ENCODE measurements at regions not wholly inside any gene's neighbourhood (a gene's known extent, or its start where the extent isn't known, plus 50 kb on each side); places are given as distances from the start of the nearest gene placed in this dataset.

DNA sequence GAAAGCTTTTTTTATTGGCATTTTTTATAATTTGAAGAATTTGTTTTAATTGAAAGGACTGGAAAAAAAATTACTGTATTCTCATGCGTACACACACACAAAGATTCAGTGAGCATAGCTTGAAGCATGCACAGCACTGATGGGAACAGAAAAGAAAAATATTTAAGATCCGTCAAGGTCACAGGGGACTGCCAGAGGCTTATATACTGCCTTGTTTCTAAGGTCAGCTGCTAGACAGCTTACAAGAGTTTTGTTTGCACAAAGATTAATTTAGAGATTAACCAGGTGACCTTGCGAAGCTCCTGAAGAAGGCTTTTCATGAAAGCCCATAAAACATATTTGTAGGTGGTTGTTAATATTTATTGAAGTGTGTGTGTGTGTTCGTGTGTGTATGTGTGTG, 396.3 kb downstream of the TRIB2 start:
- peaks cover 3% of the 10 kb centered on the region for H3K27me3 ChIP-seq (ENCODE audit: control insufficient read depth, insufficient read depth, low read length)
- WGBS (ENCODE audit: insufficient coverage): 84% methylated on average over 3 of the region's 4 CpGs
- no peaks in the 10 kb centered on the region for H3K36me3 Mint-ChIP-seq

DNA sequence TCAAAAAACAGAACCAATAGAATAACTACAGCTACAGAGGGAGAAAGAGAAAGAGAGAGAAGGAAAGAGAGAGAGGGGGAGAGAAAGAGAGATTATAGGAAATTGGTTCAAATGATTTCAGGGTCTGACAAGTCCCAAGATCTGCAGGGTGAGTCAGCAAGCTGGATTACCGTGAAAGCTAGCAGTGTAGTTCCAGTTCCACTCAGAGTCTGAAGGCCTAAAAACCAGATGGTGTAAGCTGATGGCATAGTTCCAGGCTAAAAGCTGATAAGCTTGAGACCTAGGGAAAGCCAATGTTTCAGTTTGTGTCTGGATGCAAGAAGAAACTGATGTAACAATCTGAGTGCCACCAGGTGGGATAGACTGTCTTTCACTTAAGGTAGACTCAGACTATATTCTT, 397.7 kb downstream of the TRIB2 start:
- H3K4me1 Mint-ChIP-seq: no peaks in the 10 kb centered on the region
- no peak for DNase-seq
- 15% methylated on average over 1 of the region's 1 CpG for WGBS (ENCODE audit: insufficient coverage)
- TF ChIP-seq, protein P1, sequence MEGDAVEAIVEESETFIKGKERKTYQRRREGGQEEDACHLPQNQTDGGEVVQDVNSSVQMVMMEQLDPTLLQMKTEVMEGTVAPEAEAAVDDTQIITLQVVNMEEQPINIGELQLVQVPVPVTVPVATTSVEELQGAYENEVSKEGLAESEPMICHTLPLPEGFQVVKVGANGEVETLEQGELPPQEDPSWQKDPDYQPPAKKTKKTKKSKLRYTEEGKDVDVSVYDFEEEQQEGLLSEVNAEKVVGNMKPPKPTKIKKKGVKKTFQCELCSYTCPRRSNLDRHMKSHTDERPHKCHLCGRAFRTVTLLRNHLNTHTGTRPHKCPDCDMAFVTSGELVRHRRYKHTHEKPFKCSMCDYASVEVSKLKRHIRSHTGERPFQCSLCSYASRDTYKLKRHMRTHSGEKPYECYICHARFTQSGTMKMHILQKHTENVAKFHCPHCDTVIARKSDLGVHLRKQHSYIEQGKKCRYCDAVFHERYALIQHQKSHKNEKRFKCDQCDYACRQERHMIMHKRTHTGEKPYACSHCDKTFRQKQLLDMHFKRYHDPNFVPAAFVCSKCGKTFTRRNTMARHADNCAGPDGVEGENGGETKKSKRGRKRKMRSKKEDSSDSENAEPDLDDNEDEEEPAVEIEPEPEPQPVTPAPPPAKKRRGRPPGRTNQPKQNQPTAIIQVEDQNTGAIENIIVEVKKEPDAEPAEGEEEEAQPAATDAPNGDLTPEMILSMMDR (IDR thresholded peaks at IDR 0.05): no peak
- H3K9me3 Mint-ChIP-seq: no peaks in the 10 kb centered on the region
- H3K27ac Mint-ChIP-seq: no peak overlapping the region
- H3K4me3 Mint-ChIP-seq: no peak overlapping the region
- no peak for ATAC-seq
- peaks cover 20 to 28% of the 10 kb centered on the region in 2 donors for H3K27me3 Mint-ChIP-seq (ENCODE audit: low read depth in 2 of 2)
- Histone ChIP-seq H3K36me3 (ENCODE audit: control insufficient read depth, insufficient read depth, low read length) (no peaks in the 10 kb centered on the region), H3K4me1 (ENCODE audit: control insufficient read depth, insufficient read depth, low read length) (no peaks in the 10 kb centered on the region), H3K9me3 (ENCODE audit: control insufficient read depth, insufficient read depth, low read length) (no peaks in the 10 kb centered on the region), H3K27ac (ENCODE audit: low read length) (no peak overlapping the region), H3K27me3 (ENCODE audit: control insufficient read depth, insufficient read depth, low read length) (peaks cover 3% of the 10 kb centered on the region), H3K4me3 (ENCODE audit: low read length) (no peak overlapping the region)
- H3K36me3 Mint-ChIP-seq: no peaks in the 10 kb centered on the region
- intact Hi-C loops (cut with micrococcal nuclease): no loop called here

More for the DNA sequence above, 396.3 kb downstream of the TRIB2 start:
- no peak overlapping the region for H3K4me3 ChIP-seq (ENCODE audit: low read length)
- Mint-ChIP-seq H3K4me1 (no peaks in the 10 kb centered on the region), H3K9me3 (no peaks in the 10 kb centered on the region), H3K27ac (no peak overlapping the region), H3K4me3 (no peak overlapping the region), H3K27me3 (ENCODE audit: low read depth in 2 of 2) (peaks cover 20 to 32% of the 10 kb centered on the region in 2 donors)
- intact Hi-C loops (cut with micrococcal nuclease): no loop called here
- no peaks in the 10 kb centered on the region for H3K9me3 ChIP-seq (ENCODE audit: control insufficient read depth, insufficient read depth, low read length)
- no peaks in the 10 kb centered on the region for H3K36me3 ChIP-seq (ENCODE audit: control insufficient read depth, insufficient read depth, low read length)
- TF ChIP-seq, protein P1 (IDR thresholded peaks at IDR 0.05): no peak
- DNase-seq (no peak), ATAC-seq (no peak)
- H3K27ac ChIP-seq (ENCODE audit: low read length): no peak overlapping the region
- H3K4me1 ChIP-seq (ENCODE audit: control insufficient read depth, insufficient read depth, low read length): no peaks in the 10 kb centered on the region

DNA sequence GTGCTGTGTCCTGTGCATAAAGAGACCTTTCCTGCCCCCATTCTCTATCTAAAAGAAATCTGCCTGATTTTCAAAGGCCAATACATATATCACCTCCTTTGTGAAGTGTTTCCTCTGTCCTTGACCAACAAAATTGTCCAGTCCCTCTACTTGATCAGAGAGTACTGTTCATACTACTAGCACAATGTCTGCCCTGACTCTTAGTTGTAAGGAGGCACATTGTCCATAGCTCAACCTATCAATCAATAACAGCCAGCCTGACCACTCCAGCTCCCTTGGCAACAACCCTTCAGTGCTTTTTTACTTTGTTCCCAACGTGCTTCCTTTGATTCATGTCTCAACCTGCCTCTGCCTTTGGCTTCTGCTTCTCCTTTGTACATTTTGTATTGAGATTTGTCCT, 398.9 kb downstream of the TRIB2 start:
- Mint-ChIP-seq H3K36me3 (no peaks in the 10 kb centered on the region), H3K27me3 (ENCODE audit: low read depth in 2 of 2) (peaks cover 27 to 28% of the 10 kb centered on the region in 2 donors), H3K4me1 (no peaks in the 10 kb centered on the region), H3K27ac (no peak overlapping the region), H3K4me3 (no peak overlapping the region), H3K9me3 (no peaks in the 10 kb centered on the region)
- intact Hi-C loops (cut with micrococcal nuclease): no loop called here
- ATAC-seq (no peak), DNase-seq (no peak)
- H3K27ac ChIP-seq (ENCODE audit: low read length): no peak overlapping the region
- no peaks in the 10 kb centered on the region for H3K36me3 ChIP-seq (ENCODE audit: control insufficient read depth, insufficient read depth, low read length)
- H3K27me3 ChIP-seq (ENCODE audit: control insufficient read depth, insufficient read depth, low read length): no peaks in the 10 kb centered on the region
- TF ChIP-seq, protein P1 (IDR thresholded peaks at IDR 0.05): no peak
- no peaks in the 10 kb centered on the region for H3K4me1 ChIP-seq (ENCODE audit: control insufficient read depth, insufficient read depth, low read length)
- no peaks in the 10 kb centered on the region for H3K9me3 ChIP-seq (ENCODE audit: control insufficient read depth, insufficient read depth, low read length)
- H3K4me3 ChIP-seq (ENCODE audit: low read length): no peak overlapping the region
- WGBS (ENCODE audit: insufficient coverage): 25% methylated on average over 1 of the region's 1 CpG

DNA sequence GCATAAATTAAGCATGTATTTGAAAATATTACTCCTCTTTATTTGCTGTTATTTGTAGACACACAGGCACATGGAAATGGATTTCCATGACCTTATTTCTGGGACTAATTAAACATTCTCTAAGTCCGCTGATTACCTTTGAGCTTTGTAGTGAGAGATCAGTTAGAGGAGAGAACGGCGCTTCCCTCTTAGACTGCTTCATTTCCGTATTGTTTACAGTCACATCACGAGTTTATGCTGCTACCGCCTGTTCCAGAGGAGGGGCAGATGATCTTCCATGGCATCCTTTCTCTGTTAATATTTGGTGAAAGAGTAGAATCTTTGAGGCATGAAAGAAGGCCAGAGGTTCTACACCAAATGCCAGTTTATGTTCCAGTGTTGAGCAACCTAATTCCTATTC, 404.4 kb downstream of the TRIB2 start:
- Histone ChIP-seq H3K9me3 (ENCODE audit: control insufficient read depth, insufficient read depth, low read length) (no peaks in the 10 kb centered on the region), H3K4me1 (ENCODE audit: control insufficient read depth, insufficient read depth, low read length) (no peaks in the 10 kb centered on the region), H3K4me3 (ENCODE audit: low read length) (no peak overlapping the region), H3K27ac (ENCODE audit: low read length) (no peak overlapping the region), H3K36me3 (ENCODE audit: control insufficient read depth, insufficient read depth, low read length) (no peaks in the 10 kb centered on the region), H3K27me3 (ENCODE audit: control insufficient read depth, insufficient read depth, low read length) (no peaks in the 10 kb centered on the region)
- H3K9me3 Mint-ChIP-seq: peaks cover 0 to 2% of the 10 kb centered on the region in 2 donors
- DNase-seq (no peak), ATAC-seq (no peak)
- no peak overlapping the region for H3K4me3 Mint-ChIP-seq
- intact Hi-C loops (cut with micrococcal nuclease): no loop called here
- no peaks in the 10 kb centered on the region for H3K4me1 Mint-ChIP-seq
- WGBS (ENCODE audit: insufficient coverage): 88% methylated on average over 6 of the region's 6 CpGs
- TF ChIP-seq, protein P1 (IDR thresholded peaks at IDR 0.05): no peak
- H3K36me3 Mint-ChIP-seq: no peaks in the 10 kb centered on the region
- H3K27ac Mint-ChIP-seq: no peak overlapping the region
- H3K27me3 Mint-ChIP-seq (ENCODE audit: low read depth in 2 of 2): peaks cover 16 to 36% of the 10 kb centered on the region in 2 donors

All from natural killer cell (primary cell).